BE2C (cell line): ENCODE measurements at regions not wholly inside any gene's neighbourhood (a gene's known extent, or its start where the extent isn't known, plus 50 kb on each side); places are given as distances from the start of the nearest gene placed in this dataset.

Source experiments
- DNase-seq: peaks from one replicate; pipeline ENCODE4 v3.0.0-alpha.2; 2020
- H3K27me3 ChIP-seq: fragments of 250-450 bp; sonication (Bioruptor Pico); 2 replicates; pipeline ENCODE4 v1.5.1; 2020; ENCODE audit warnings: mild to moderate bottlenecking
- H3K36me3 ChIP-seq: fragments of 250-450 bp; sonication (Bioruptor Pico); 2 replicates; pipeline ENCODE4 v1.5.1; 2020; ENCODE audit warnings: mild to moderate bottlenecking
- H3K4me1 ChIP-seq: fragments of 250-450 bp; sonication (Bioruptor Pico); 2 replicates; pipeline ENCODE4 v1.5.1; 2020
- H3K4me3 ChIP-seq: 2 replicates; pipeline ENCODE4 v1.5.1; 2011; ENCODE audit warnings: low read depth, low read length
- H3K9me3 ChIP-seq: fragments of 250-450 bp; sonication (Bioruptor Pico); 2 replicates; pipeline ENCODE4 v1.5.1; 2020
- TF ChIP-seq, protein P1 (sequence below): IDR thresholded peaks from 2 replicates; pipeline ENCODE4 v1.5.1; 2012; ENCODE audit warnings: mild to moderate bottlenecking, low read depth, low read length

DNA sequence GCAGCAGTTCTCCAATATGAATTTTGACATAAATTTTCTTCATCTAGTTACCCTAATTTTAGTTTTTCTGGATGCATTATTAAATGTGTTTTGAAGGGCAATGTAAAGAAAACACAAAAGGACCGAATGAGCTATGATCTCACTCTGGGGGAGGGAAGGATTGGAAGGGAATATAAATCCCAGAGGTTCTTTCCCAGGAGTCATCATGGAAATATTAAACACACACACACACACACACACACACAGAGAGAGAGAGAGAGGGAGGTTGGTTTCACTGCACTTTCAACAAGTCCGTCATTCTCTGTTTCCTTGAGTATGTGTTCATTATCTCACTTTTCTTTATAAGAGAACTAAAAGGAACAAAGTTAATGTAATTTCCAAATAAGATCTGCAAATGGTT is 70.7 kb upstream of the DCBLD2 start:
- Histone ChIP-seq H3K4me1 (peaks cover 17% of the 10 kb centered on the region), H3K9me3 (no peaks in the 10 kb centered on the region), H3K4me3 (no peak overlapping the region), H3K36me3 (no peaks in the 10 kb centered on the region), H3K27me3 (no peaks in the 10 kb centered on the region)
- TF ChIP-seq, protein P1, sequence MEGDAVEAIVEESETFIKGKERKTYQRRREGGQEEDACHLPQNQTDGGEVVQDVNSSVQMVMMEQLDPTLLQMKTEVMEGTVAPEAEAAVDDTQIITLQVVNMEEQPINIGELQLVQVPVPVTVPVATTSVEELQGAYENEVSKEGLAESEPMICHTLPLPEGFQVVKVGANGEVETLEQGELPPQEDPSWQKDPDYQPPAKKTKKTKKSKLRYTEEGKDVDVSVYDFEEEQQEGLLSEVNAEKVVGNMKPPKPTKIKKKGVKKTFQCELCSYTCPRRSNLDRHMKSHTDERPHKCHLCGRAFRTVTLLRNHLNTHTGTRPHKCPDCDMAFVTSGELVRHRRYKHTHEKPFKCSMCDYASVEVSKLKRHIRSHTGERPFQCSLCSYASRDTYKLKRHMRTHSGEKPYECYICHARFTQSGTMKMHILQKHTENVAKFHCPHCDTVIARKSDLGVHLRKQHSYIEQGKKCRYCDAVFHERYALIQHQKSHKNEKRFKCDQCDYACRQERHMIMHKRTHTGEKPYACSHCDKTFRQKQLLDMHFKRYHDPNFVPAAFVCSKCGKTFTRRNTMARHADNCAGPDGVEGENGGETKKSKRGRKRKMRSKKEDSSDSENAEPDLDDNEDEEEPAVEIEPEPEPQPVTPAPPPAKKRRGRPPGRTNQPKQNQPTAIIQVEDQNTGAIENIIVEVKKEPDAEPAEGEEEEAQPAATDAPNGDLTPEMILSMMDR: no peak
- DNase-seq: no peak

GRCh38 chr3:98971169-98971681 is 69.7 kb upstream of the DCBLD2 start:
- Histone ChIP-seq H3K9me3 (no peaks in the 10 kb centered on the region), H3K4me3 (no peak overlapping the region), H3K4me1 (peaks cover 22% of the 10 kb centered on the region), H3K36me3 (no peaks in the 10 kb centered on the region), H3K27me3 (no peaks in the 10 kb centered on the region)
- no peak for DNase-seq
- TF ChIP-seq, protein P1: no peak

GRCh38 chr3:98969295-98969694 is 67.8 kb upstream of the DCBLD2 start:
- TF ChIP-seq, protein P1: no peak
- H3K4me1 ChIP-seq: peaks cover 34% of the 10 kb centered on the region
- DNase-seq: no peak

GRCh38 chr3:98968824-98969223 is 67.3 kb upstream of the DCBLD2 start:
- TF ChIP-seq, protein P1: no peak
- H3K4me3 ChIP-seq: no peak overlapping the region
- H3K4me1 ChIP-seq: peaks cover 36% of the 10 kb centered on the region
- no peaks in the 10 kb centered on the region for H3K27me3 ChIP-seq
- H3K36me3 ChIP-seq: no peaks in the 10 kb centered on the region
- no peak for DNase-seq
- no peaks in the 10 kb centered on the region for H3K9me3 ChIP-seq

More at GRCh38 chr3:98969295-98969694, 67.8 kb upstream of the DCBLD2 start:
- no peaks in the 10 kb centered on the region for H3K27me3 ChIP-seq
- no peaks in the 10 kb centered on the region for H3K36me3 ChIP-seq
- H3K4me3 ChIP-seq: no peak overlapping the region
- no peaks in the 10 kb centered on the region for H3K9me3 ChIP-seq

- peaks cover 36% of the 10 kb centered on the region for H3K4me1 ChIP-seq
- no peaks in the 10 kb centered on the region for H3K27me3 ChIP-seq
- H3K4me3 ChIP-seq: no peak overlapping the region
- TF ChIP-seq, protein P1: no peak
- no peaks in the 10 kb centered on the region for H3K9me3 ChIP-seq
- DNase-seq: no peak
- no peaks in the 10 kb centered on the region for H3K36me3 ChIP-seq
These were observed 66.9 kb upstream of the DCBLD2 start for GRCh38 chr3:98968347-98968746.

- Histone ChIP-seq H3K4me1 (peaks cover 36% of the 10 kb centered on the region), H3K4me3 (no peak overlapping the region), H3K27me3 (no peaks in the 10 kb centered on the region), H3K9me3 (no peaks in the 10 kb centered on the region), H3K36me3 (no peaks in the 10 kb centered on the region)
- TF ChIP-seq, protein P1: no peak
- no peak for DNase-seq
These were observed 66.3 kb upstream of the DCBLD2 start for GRCh38 chr3:98967758-98968157.
